Neuronal stem cell (in vitro differentiated cells): ENCODE measurements at regions not wholly inside any gene's neighbourhood (a gene's known extent, or its start where the extent isn't known, plus 50 kb on each side); places are given as distances from the start of the nearest gene placed in this dataset.

ENCODE experiments used
- DNase-seq: peaks from one replicate; pipeline ENCODE4 v3.0.0-alpha.2; 2013; ENCODE audit warnings: low spot score
- H2AFZ ChIP-seq: one replicate; pipeline ENCODE4 v1.6.1; 2013; ENCODE audit warnings: mild to moderate bottlenecking, low read length, inconsistent platforms
- H2AK5ac ChIP-seq: 2 replicates; pipeline ENCODE4 v1.6.1; 2013; ENCODE audit warnings: low read depth, mild to moderate bottlenecking, inconsistent platforms, low read length, moderate library complexity, mixed read lengths
- H2BK120ac ChIP-seq: 2 replicates; pipeline ENCODE4 v1.6.1; 2013; ENCODE audit warnings: low read depth, mild to moderate bottlenecking, inconsistent platforms, low read length, moderate library complexity, mixed read lengths
- H2BK12ac ChIP-seq: one replicate; pipeline ENCODE4 v1.6.1; 2013; ENCODE audit warnings: low read length, inconsistent platforms
- H2BK15ac ChIP-seq: 2 replicates; pipeline ENCODE4 v1.6.1; 2013; ENCODE audit warnings: mild to moderate bottlenecking, low read length, inconsistent platforms, mixed read lengths
- H2BK5ac ChIP-seq: one replicate; pipeline ENCODE4 v1.6.1; 2013; ENCODE audit warnings: inconsistent platforms, mild to moderate bottlenecking, low read length, moderate library complexity
- H3K14ac ChIP-seq: one replicate; pipeline ENCODE4 v1.6.1; 2013; ENCODE audit warnings: low read length, inconsistent platforms
- H3K18ac ChIP-seq: 2 replicates; pipeline ENCODE4 v1.6.1; 2013; ENCODE audit warnings: low read length, inconsistent platforms
- H3K23ac ChIP-seq: 2 replicates; pipeline ENCODE4 v1.6.1; 2013; ENCODE audit warnings: low read depth, mild to moderate bottlenecking, mixed read lengths, low read length, inconsistent platforms; ENCODE audit not compliant: poor library complexity
- H3K27ac ChIP-seq: replicated peaks from 3 replicates; pipeline ENCODE4 v1.5.1; 2013; ENCODE audit warnings: low read length, inconsistent platforms
- H3K27me3 ChIP-seq, 3 experiments: 2 replicates each; pipeline ENCODE4 v1.6.1; 2013; ENCODE audit warnings: low read length in 3 of 3, mild to moderate bottlenecking in 2 of 3, inconsistent platforms in 1 of 3, low read depth in 1 of 3, mixed read lengths in 1 of 3, moderate library complexity in 1 of 3; ENCODE audit not compliant: control insufficient read depth in 3 of 3, insufficient read depth in 3 of 3
- H3K36me3 ChIP-seq, 2 donors: replicated peaks in 1 of 2; 2 replicates each; pipeline ENCODE4 v1.6.1; 2013; ENCODE audit warnings: low read length in 2 of 2; ENCODE audit not compliant: control insufficient read depth in 2 of 2, insufficient read depth in 2 of 2
- H3K4ac ChIP-seq: 2 replicates; pipeline ENCODE4 v1.6.1; 2013; ENCODE audit warnings: inconsistent platforms, mild to moderate bottlenecking, low read length, moderate library complexity
- H3K4me1 ChIP-seq, 2 donors: 1 replicate in 1 of 2; 2 replicates in 1 of 2; pipeline ENCODE4 v1.6.1; 2013; ENCODE audit warnings: low read length in 2 of 2, low read depth in 1 of 2; ENCODE audit not compliant: control insufficient read depth in 2 of 2, insufficient read depth in 1 of 2
- H3K4me2 ChIP-seq: one replicate; pipeline ENCODE4 v1.6.1; 2013; ENCODE audit warnings: mild to moderate bottlenecking, low read length, inconsistent platforms; ENCODE audit not compliant: insufficient read depth, poor library complexity, severe bottlenecking
- H3K4me3 ChIP-seq, 2 donors: 2 replicates each; pipeline ENCODE4 v1.5.1; 2013; ENCODE audit warnings: low read length in 2 of 2, mild to moderate bottlenecking in 2 of 2, inconsistent platforms in 1 of 2, moderate library complexity in 1 of 2
- H3K79me1 ChIP-seq: one replicate; pipeline ENCODE4 v1.6.1; 2013; ENCODE audit warnings: low read depth, mild to moderate bottlenecking, inconsistent platforms, low read length, moderate library complexity
- H3K9ac ChIP-seq: one replicate; pipeline ENCODE4 v1.6.1; 2013; ENCODE audit warnings: mild to moderate bottlenecking, low read depth, low read length, inconsistent platforms; ENCODE audit not compliant: poor library complexity
- H3K9me3 ChIP-seq, 2 donors: replicated peaks in 1 of 2; 2 replicates each; pipeline versions ENCODE3 to v1.6.1; 2013; ENCODE audit warnings: low read length in 2 of 2, mild to moderate bottlenecking in 2 of 2, inconsistent platforms in 1 of 2, low read depth in 1 of 2, mixed read lengths in 1 of 2, moderate library complexity in 1 of 2; ENCODE audit not compliant: control insufficient read depth in 2 of 2, insufficient read depth in 1 of 2
- H4K8ac ChIP-seq: one replicate; pipeline ENCODE4 v1.6.1; 2013; ENCODE audit warnings: low read depth, mild to moderate bottlenecking, inconsistent platforms, low read length, moderate library complexity
- H4K91ac ChIP-seq: one replicate; pipeline ENCODE4 v1.6.1; 2013; ENCODE audit warnings: low read length, low read depth, mild to moderate bottlenecking, inconsistent platforms; ENCODE audit not compliant: poor library complexity
- WGBS, 2 donors: extraction: QIAGEN DNeasy Blood & Tissue Kit; methylation state at CpG; one replicate each; pipeline ENCODE4 v1.1.7; 2013; ENCODE audit warnings: missing lambda C conversion rate in 2 of 2, mixed read lengths in 1 of 2; ENCODE audit not compliant: insufficient read length in 2 of 2, insufficient replicate concordance in 1 of 2; ENCODE audit errors: extremely low coverage in 2 of 2; 5-methylcytosine and 5-hydroxymethylcytosine counted together

GRCh38 chr11:21949763-21950413 lies 243.0 kb upstream of the ANO5 start:
- H2AK5ac ChIP-seq: no peak overlapping the region
- no peaks in the 10 kb centered on the region for H3K4me1 ChIP-seq
- H3K9ac ChIP-seq: no peak overlapping the region
- H2BK5ac ChIP-seq: no peak overlapping the region
- H3K4me2 ChIP-seq: no peak overlapping the region
- no peaks in the 10 kb centered on the region for H3K79me1 ChIP-seq
- H3K36me3 ChIP-seq: no peaks in the 10 kb centered on the region
- no peak overlapping the region for H2BK120ac ChIP-seq
- no peak overlapping the region for H3K4me3 ChIP-seq
- no peak overlapping the region for H3K27ac ChIP-seq
- no peak overlapping the region for H2AFZ ChIP-seq
- no peak for DNase-seq
- no peak overlapping the region for H2BK15ac ChIP-seq
- H3K4ac ChIP-seq: no peak overlapping the region
- no peak overlapping the region for H3K14ac ChIP-seq
- H3K18ac ChIP-seq: no peak overlapping the region
- H3K23ac ChIP-seq: no peak overlapping the region
- no peaks in the 10 kb centered on the region for H3K9me3 ChIP-seq
- no peak overlapping the region for H4K91ac ChIP-seq
- no CpG with 5 or more reads among the region's 3 CpGs for WGBS, 2 donors
- no peaks in the 10 kb centered on the region for H3K27me3 ChIP-seq
- no peak overlapping the region for H4K8ac ChIP-seq
- H2BK12ac ChIP-seq: no peak overlapping the region

DNA sequence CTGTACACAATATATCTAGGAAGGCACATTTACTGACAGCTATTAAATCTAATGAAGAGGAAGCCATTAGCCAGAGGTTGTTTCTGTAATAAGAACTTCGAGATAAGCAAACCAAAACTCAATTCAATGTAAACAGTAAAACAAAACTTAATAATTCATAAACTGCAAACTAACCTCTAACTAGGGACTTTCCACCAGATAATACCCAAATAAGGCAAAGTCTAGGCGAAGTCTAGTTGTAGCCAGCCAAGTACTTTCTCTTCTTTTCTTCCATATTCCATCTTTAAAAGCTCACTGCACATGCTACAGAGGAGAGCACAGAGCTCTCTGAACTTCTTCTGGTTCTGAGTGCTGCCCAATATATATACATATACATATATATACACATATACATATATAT lies 229.9 kb upstream of the ANO5 start:
- Histone ChIP-seq H3K27me3 (no peaks in the 10 kb centered on the region), H3K14ac (no peak overlapping the region), H2BK15ac (no peak overlapping the region), H2BK120ac (no peak overlapping the region), H3K4me2 (no peak overlapping the region), H2BK12ac (no peak overlapping the region), H3K23ac (no peak overlapping the region), H3K4me1 (no peaks in the 10 kb centered on the region), H3K27ac (no peak overlapping the region), H3K4ac (no peak overlapping the region), H3K4me3 (no peak overlapping the region), H2BK5ac (no peak overlapping the region), H2AFZ (no peak overlapping the region), H3K36me3 (no peaks in the 10 kb centered on the region), H4K91ac (no peak overlapping the region), H2AK5ac (no peak overlapping the region), H4K8ac (no peak overlapping the region), H3K18ac (no peak overlapping the region), H3K79me1 (no peaks in the 10 kb centered on the region), H3K9me3 (no peaks in the 10 kb centered on the region), H3K9ac (no peak overlapping the region)
- WGBS, 2 donors: no CpG with 5 or more reads among the region's 2 CpGs
- DNase-seq: no peak

DNA sequence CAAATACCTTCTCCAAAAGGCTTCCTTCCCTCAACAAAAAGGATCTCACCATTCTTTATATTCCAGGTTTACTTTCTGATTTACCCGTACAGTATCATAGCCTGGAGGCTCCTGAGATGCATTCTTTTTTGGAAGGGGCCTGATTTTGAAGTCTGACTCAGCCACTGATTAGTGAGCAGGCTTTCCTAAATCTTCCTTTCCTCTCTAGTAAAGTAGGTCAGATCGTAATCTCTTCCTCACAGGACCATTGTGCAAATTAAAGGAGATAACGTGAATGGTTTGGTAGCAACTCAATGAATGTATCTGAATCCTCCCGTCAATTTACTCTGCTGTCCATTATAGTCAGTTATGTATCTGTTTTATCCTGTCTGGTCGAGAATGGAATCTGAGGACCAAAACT lies 227.7 kb upstream of the ANO5 start:
- DNase-seq: no peak
- Histone ChIP-seq H3K18ac (no peak overlapping the region), H3K4me3 (no peak overlapping the region), H3K27ac (no peak overlapping the region), H2BK120ac (no peak overlapping the region), H2BK15ac (no peak overlapping the region), H3K4me1 (no peaks in the 10 kb centered on the region), H3K23ac (no peak overlapping the region), H3K9me3 (peaks cover 0 to 1% of the 10 kb centered on the region in 2 donors), H2AFZ (no peak overlapping the region), H2BK5ac (no peak overlapping the region), H3K4me2 (no peak overlapping the region), H3K79me1 (no peaks in the 10 kb centered on the region), H4K8ac (no peak overlapping the region), H4K91ac (no peak overlapping the region), H3K4ac (no peak overlapping the region), H3K14ac (no peak overlapping the region), H2AK5ac (no peak overlapping the region), H3K27me3 (no peaks in the 10 kb centered on the region), H3K36me3 (no peaks in the 10 kb centered on the region), H3K9ac (no peak overlapping the region), H2BK12ac (no peak overlapping the region)
- WGBS, 2 donors: no CpG with 5 or more reads among the region's 5 CpGs

DNA sequence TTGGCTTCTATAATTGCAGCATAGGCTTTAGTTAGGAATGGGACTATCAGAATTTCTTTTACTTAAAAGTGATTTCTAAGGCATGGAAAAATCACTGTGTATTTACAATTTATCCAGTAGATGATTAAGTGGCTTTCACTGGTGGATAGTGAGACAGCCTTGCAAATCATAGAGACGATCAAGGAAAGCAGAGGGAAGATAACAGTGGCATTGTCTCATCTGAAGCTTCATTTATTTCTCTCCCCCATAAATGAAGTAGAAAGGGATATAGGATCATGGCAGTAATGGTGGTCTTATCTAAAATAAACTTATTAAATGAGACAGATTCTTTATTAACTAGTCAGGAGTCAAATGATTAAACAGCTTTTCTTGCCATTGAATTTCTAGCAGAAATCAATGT lies 224.2 kb upstream of the ANO5 start:
- Histone ChIP-seq H3K4ac (no peak overlapping the region), H3K4me3 (no peak overlapping the region), H3K23ac (no peak overlapping the region), H2BK12ac (no peak overlapping the region), H3K27me3 (no peaks in the 10 kb centered on the region), H2AK5ac (no peak overlapping the region), H2AFZ (no peak overlapping the region), H2BK15ac (no peak overlapping the region), H2BK5ac (no peak overlapping the region), H4K91ac (no peak overlapping the region), H3K36me3 (no peaks in the 10 kb centered on the region), H3K4me2 (no peak overlapping the region), H3K14ac (no peak overlapping the region), H3K79me1 (no peaks in the 10 kb centered on the region), H3K9ac (no peak overlapping the region), H4K8ac (no peak overlapping the region), H3K4me1 (no peaks in the 10 kb centered on the region), H3K18ac (no peak overlapping the region), H3K27ac (no peak overlapping the region), H2BK120ac (no peak overlapping the region), H3K9me3 (peaks cover 0 to 1% of the 10 kb centered on the region in 2 donors)
- no peak for DNase-seq
- no CpG with 5 or more reads among the region's 1 CpG for WGBS, 2 donors
